Prostate gland (tissue), 2 donors: ENCODE measurements at regions not wholly inside any gene's neighbourhood (a gene's known extent, or its start where the extent isn't known, plus 50 kb on each side); places are given as distances from the start of the nearest gene placed in this dataset.
"Not testable (repeated sequence)": the region's sequence is repeated elsewhere in the genome, so short reads cannot be mapped to it uniquely, and the experiment has no call there.

Source experiments
- DNase-seq: peaks from one replicate; pipeline ENCODE4 v3.0.0-alpha.2; 2019; ENCODE audit warnings: low spot score
- H3K27ac ChIP-seq, 2 donors: fragments of 200-600 bp; sonication (generic); 2 replicates each; pipeline ENCODE4 v1.5.1; 2017 to 2019
- H3K27me3 ChIP-seq: fragments of 200-600 bp; sonication (generic); replicated peaks from 2 replicates; pipeline ENCODE4 v1.5.1; 2019; ENCODE audit not compliant: insufficient read depth
- H3K36me3 ChIP-seq, 2 donors: fragments of 200-600 bp; sonication (generic); 1 replicate in 1 of 2; 2 replicates in 1 of 2; pipeline versions ENCODE4 v1.5.1 to v1.8.1; 2017 to 2019
- H3K4me1 ChIP-seq: fragments of 200-600 bp; sonication (generic); replicated peaks from 2 replicates; pipeline ENCODE4 v1.5.1; 2019
- H3K4me3 ChIP-seq, 2 donors: fragments of 200-600 bp; sonication (generic); 2 replicates each; pipeline ENCODE4 v1.5.1; 2017 to 2019
- H3K9me3 ChIP-seq: fragments of 200-600 bp; sonication (generic); 2 replicates; pipeline ENCODE4 v1.5.1; 2017
- POLR2A ChIP-seq: fragments of 450-650 bp; IDR thresholded peaks from one replicate; pipeline ENCODE4 v1.6.1; 2016; ENCODE audit warnings: antibody characterized with exemption, mild to moderate bottlenecking
- POLR2AphosphoS5 ChIP-seq: sonication (generic); formaldehyde crosslinking; IDR thresholded peaks from one replicate; pipeline ENCODE4 v1.6.1; 2017; ENCODE audit warnings: antibody characterized with exemption
- WGBS: methylation state at CpG from one replicate; pipeline ENCODE4 v1.1.5; 2018; 5-methylcytosine and 5-hydroxymethylcytosine counted together
- intact Hi-C: fragments of 100-400 bp; cut with DNase I; formaldehyde crosslinking; loops from one replicate; pipeline ENCODE4 v1.14.2; 2022
- TF ChIP-seq, protein P1 (sequence below), 4 experiments: fragments of 200-600 bp in 2 of 4; fragments of 450-650 bp in 2 of 4; sonication (generic) in 2 of 4; IDR thresholded peaks; 1 replicate in 3 of 4; 2 replicates in 1 of 4; pipeline ENCODE4 v1.5.1; 2016 to 2019; ENCODE audit warnings: antibody characterized with exemption in 4 of 4, mild to moderate bottlenecking in 2 of 4, moderate library complexity in 2 of 4

DNA sequence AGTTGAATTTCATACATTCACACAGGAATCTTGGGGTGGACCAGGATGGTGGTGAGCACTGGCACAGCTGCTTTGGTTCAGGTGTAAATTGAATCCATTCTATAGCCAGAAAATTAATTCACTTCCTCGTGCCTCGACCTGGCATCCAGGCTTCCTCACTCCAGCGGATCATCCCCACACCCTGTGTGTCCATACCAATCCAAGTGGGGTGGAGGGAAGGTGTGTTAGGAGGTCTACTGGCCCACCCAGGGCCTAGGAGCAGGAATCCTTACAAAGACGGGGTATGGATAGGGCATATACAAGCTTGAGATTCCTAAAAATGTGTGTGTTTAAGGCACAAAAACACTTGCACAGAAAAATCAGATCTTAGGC lies 81.8 kb upstream of the SLC24A3 start:
- Histone ChIP-seq H3K4me1 (no peaks in the 10 kb centered on the region), H3K27ac (no peak overlapping the region), H3K4me3 (no peak overlapping the region), H3K36me3 (no peaks in the 10 kb centered on the region), H3K9me3 (no peaks in the 10 kb centered on the region), H3K27me3 (no peaks in the 10 kb centered on the region)
- intact Hi-C loops, result no loop called here
- TF ChIP-seq POLR2A (no peak), POLR2AphosphoS5 (no peak)
- TF ChIP-seq, protein P1, sequence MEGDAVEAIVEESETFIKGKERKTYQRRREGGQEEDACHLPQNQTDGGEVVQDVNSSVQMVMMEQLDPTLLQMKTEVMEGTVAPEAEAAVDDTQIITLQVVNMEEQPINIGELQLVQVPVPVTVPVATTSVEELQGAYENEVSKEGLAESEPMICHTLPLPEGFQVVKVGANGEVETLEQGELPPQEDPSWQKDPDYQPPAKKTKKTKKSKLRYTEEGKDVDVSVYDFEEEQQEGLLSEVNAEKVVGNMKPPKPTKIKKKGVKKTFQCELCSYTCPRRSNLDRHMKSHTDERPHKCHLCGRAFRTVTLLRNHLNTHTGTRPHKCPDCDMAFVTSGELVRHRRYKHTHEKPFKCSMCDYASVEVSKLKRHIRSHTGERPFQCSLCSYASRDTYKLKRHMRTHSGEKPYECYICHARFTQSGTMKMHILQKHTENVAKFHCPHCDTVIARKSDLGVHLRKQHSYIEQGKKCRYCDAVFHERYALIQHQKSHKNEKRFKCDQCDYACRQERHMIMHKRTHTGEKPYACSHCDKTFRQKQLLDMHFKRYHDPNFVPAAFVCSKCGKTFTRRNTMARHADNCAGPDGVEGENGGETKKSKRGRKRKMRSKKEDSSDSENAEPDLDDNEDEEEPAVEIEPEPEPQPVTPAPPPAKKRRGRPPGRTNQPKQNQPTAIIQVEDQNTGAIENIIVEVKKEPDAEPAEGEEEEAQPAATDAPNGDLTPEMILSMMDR (IDR thresholded peaks at IDR 0.05), result no peak
- WGBS, result 58% methylated on average over 4 of the region's 4 CpGs
- no peak for DNase-seq

DNA sequence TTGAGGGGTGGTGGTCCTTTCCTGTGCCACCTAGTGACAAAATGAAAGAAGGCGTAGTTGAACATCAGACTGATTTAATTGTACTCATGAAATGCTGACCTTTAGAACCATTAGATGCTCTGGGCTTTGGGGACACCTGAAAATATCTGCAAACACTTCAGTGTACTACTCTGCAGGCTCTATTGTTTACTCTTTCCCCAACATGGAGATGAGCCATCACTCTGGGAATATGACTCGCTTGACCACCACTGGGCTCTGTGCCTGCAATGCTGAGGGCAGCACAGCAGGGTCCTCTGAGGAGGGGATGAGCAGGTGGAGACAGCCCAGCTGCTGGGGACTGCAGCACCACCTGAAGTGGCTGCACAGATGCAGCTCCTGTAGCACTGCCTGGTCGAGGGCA lies 74.8 kb upstream of the SLC24A3 start:
- Histone ChIP-seq H3K36me3 (no peaks in the 10 kb centered on the region), H3K9me3 (no peaks in the 10 kb centered on the region), H3K27ac (no peak overlapping the region), H3K4me3 (no peak overlapping the region), H3K4me1 (no peaks in the 10 kb centered on the region), H3K27me3 (no peaks in the 10 kb centered on the region)
- DNase-seq, result no peak
- WGBS, result 73% methylated on average over 3 of the region's 3 CpGs
- intact Hi-C loops, result no loop called here
- TF ChIP-seq POLR2A (no peak), POLR2AphosphoS5 (no peak)
- TF ChIP-seq, protein P1 (IDR thresholded peaks at IDR 0.05), result no peak

DNA sequence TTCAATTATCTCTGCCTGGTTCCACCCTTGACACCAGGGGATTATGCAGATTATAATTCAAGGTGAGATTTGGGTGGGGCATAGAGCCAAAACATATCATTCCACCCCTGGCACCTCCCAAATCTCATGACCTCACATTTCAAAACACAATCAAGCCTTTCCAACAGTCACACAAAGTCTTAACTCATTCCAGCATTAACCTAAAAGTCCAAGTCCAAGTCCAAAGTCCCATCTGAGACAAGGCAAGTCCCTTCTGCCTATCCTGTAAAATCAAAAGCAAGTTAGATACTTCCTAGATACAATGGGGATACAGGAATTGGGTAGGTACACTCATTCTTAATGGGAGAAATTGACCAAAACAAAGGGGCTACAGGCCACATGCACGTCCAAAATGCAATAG lies 73.7 kb upstream of the SLC24A3 start:
- no peak for DNase-seq
- Histone ChIP-seq H3K4me1 (no peaks in the 10 kb centered on the region), H3K27me3 (no peaks in the 10 kb centered on the region), H3K4me3 (no peak overlapping the region), H3K27ac (no peak overlapping the region), H3K36me3 (no peaks in the 10 kb centered on the region), H3K9me3 (no peaks in the 10 kb centered on the region)
- WGBS, result 80% methylated on average over 1 of the region's 1 CpG
- TF ChIP-seq POLR2A (no peak), POLR2AphosphoS5 (no peak)
- TF ChIP-seq, protein P1 (IDR thresholded peaks at IDR 0.05), result no peak
- intact Hi-C loops, result no loop called here

DNA sequence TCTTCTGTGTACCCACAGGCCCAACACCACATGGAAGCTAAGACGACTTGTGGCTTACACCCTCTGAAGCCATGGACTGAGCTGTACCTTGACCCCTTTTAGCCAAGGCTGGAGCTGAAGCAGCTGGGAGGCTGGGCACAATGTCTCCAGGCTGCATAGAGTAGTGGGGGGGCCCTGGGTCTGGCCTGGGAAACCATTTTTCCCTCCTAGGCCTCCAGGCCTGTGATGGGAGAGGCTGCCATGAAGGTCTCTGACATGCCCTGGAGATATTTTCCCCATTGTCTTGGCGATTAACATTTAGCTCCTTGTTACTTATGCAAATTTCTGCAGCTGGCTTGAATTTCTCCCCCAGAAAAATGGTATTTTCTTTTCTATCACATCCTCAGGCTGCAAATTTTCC lies 72.9 kb upstream of the SLC24A3 start:
- H3K9me3 ChIP-seq, DNase-seq, H3K4me3 ChIP-seq, H3K27me3 ChIP-seq, H3K36me3 ChIP-seq, intact Hi-C loops, H3K27ac ChIP-seq, H3K4me1 ChIP-seq: not testable (repeated sequence)
- 92% methylated on average over 2 of the region's 2 CpGs for WGBS

DNA sequence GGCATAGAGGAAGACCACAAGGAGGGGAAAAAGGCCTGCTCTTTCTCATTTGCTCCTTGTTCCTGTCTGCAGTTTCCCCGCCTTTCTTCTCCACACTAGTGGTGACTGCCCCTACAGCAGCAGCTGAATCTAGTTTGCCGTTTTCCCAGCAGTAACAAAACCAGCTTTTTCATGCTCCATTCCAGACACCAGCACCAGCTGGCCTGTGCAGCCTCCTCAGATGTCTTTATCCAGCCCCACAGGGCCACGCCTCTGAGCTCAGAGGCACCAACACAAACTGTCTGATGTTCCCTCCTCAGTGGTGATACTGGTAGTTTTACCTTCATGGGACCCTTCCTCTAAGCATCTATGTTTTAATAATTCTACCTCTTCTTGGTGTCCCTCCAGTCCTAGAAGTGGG lies 70.4 kb upstream of the SLC24A3 start:
- Histone ChIP-seq H3K36me3 (no peaks in the 10 kb centered on the region), H3K4me1 (no peaks in the 10 kb centered on the region), H3K27me3 (no peaks in the 10 kb centered on the region), H3K4me3 (no peak overlapping the region), H3K9me3 (no peaks in the 10 kb centered on the region), H3K27ac (no peak overlapping the region)
- DNase-seq, result no peak
- intact Hi-C loops, result no loop called here
- WGBS, result 73% methylated on average over 3 of the region's 3 CpGs
- TF ChIP-seq POLR2AphosphoS5 (no peak), POLR2A (no peak)
- TF ChIP-seq, protein P1 (IDR thresholded peaks at IDR 0.05), result no peak
